ENCODE measurements at regions not wholly inside any gene's neighbourhood (a gene's known extent, or its start where the extent isn't known, plus 50 kb on each side); places are given as distances from the start of the nearest gene placed in this dataset.

DNA sequence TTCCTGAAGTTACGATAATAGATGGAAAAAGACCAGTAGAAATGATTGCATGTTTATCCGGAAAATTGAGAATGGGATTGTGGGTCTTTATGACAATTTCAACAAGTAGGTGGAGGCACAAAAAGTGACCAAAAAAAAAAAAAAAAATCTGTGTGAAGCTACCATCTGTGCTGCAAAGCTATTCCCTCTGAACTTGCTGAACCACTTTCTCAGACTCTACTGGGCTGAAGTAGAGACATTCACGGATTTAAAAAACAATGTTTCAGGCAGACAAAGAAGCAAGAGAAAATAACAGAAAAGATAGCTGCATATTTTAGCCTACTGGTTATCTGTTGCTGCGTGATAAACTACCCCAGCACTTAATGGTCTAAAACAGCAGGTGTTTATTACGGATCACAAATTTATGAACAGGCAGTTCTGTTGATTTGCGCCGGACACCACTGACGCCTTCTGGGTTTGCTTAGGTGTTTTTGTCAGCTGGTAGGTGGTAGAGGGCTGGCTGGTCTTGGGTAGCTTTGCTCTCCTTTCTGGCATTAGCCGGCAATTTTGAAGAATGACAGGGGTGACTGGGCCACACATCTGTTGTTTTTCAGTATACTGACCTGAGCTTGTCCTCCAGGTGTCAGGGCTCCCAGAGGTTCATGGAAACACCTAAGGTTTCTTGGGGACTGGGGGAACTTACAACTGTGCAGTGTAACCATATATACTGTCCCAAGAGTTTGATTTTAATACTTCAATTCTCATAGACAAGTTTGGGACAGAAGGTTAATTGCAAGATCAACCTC is 665.1 kb downstream of the CCSER2 start:
- no peaks in the 10 kb centered on the region; the same call in 1 of the 2 replicates for H3K4me1 ChIP-seq (ENCODE audit: control insufficient read depth, insufficient read depth, low read length)
- H3K4me3 ChIP-seq (ENCODE audit: low read depth, low read length): no peak overlapping the region
- ChIA-PET CTCF (interaction anchor here (0.5 to 1.1 kb wide), 3 partner anchors 16 to 66 kb away, joined by 3 read pairs; no protein-coding TSS in a partner anchor), POLR2A (no interaction called here)
- H3K36me3 ChIP-seq (ENCODE audit: control insufficient read depth in 2 of 2, insufficient read depth in 1 of 2, low read length in 2 of 2): no peaks in the 10 kb centered on the region
- TF ChIP-seq ZNF76 (tag by site-specific recombination; IDR thresholded peaks at IDR 0.05; ENCODE audit: borderline replicate concordance, low read depth) (no peak), OSR2 (tag by site-specific recombination; IDR thresholded peaks at IDR 0.05) (no peak), MYNN (tag by site-specific recombination; IDR thresholded peaks at IDR 0.05; ENCODE audit: borderline replicate concordance) (no peak), ZNF658 (tag by site-specific recombination; IDR thresholded peaks at IDR 0.05) (no peak), ZNF621 (tag by site-specific recombination; IDR thresholded peaks at IDR 0.05) (no peak), ZNF121 (tag by site-specific recombination; IDR thresholded peaks at IDR 0.05) (no peak), ZNF211 (tag by site-specific recombination; IDR thresholded peaks at IDR 0.05; ENCODE audit: low read depth) (no peak), PRDM1 (tag by site-specific recombination; IDR thresholded peaks at IDR 0.05) (no peak), ZIC2 (tag by site-specific recombination; IDR thresholded peaks at IDR 0.05) (no peak), IKZF3 (tag by site-specific recombination; IDR thresholded peaks at IDR 0.05) (no peak), ZNF792 (tag by site-specific recombination; IDR thresholded peaks at IDR 0.05) (no peak), ZNF600 (tag by site-specific recombination; IDR thresholded peaks at IDR 0.05) (no peak)
- TF ChIP-seq, protein P1, sequence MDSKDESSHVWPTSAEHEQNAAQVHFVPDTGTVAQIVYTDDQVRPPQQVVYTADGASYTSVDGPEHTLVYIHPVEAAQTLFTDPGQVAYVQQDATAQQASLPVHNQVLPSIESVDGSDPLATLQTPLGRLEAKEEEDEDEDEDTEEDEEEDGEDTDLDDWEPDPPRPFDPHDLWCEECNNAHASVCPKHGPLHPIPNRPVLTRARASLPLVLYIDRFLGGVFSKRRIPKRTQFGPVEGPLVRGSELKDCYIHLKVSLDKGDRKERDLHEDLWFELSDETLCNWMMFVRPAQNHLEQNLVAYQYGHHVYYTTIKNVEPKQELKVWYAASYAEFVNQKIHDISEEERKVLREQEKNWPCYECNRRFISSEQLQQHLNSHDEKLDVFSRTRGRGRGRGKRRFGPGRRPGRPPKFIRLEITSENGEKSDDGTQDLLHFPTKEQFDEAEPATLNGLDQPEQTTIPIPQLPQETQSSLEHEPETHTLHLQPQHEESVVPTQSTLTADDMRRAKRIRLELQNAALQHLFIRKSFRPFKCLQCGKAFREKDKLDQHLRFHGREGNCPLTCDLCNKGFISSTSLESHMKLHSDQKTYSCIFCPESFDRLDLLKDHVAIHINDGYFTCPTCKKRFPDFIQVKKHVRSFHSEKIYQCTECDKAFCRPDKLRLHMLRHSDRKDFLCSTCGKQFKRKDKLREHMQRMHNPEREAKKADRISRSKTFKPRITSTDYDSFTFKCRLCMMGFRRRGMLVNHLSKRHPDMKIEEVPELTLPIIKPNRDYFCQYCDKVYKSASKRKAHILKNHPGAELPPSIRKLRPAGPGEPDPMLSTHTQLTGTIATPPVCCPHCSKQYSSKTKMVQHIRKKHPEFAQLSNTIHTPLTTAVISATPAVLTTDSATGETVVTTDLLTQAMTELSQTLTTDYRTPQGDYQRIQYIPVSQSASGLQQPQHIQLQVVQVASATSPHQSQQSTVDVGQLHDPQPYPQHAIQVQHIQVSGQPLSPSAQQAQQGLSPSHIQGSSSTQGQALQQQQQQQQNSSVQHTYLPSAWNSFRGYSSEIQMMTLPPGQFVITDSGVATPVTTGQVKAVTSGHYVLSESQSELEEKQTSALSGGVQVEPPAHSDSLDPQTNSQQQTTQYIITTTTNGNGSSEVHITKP (tag by site-specific recombination; IDR thresholded peaks at IDR 0.05): no peak
- TF ChIP-seq, protein P2, sequence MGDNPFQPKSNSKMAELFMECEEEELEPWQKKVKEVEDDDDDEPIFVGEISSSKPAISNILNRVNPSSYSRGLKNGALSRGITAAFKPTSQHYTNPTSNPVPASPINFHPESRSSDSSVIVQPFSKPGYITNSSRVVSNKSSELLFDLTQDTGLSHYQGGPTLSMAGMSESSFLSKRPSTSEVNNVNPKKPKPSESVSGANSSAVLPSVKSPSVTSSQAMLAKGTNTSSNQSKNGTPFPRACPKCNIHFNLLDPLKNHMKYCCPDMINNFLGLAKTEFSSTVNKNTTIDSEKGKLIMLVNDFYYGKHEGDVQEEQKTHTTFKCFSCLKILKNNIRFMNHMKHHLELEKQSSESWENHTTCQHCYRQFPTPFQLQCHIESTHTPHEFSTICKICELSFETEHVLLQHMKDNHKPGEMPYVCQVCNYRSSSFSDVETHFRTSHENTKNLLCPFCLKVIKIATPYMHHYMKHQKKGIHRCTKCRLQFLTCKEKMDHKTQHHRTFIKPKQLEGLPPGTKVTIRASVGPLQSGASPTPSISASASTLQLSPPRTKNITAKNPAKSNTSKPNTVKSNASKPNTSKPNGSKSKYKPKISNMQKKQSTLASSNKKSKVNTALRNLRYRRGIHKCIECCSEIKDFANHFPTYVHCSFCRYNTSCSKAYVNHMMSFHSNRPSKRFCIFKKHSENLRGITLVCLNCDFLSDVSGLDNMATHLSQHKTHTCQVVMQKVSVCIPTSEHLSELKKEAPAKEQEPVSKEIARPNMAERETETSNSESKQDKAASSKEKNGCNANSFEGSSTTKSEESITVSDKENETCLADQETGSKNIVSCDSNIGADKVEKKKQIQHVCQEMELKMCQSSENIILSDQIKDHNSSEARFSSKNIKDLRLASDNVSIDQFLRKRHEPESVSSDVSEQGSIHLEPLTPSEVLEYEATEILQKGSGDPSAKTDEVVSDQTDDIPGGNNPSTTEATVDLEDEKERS (tag by site-specific recombination; IDR thresholded peaks at IDR 0.05): no peak
- TF ChIP-seq, protein P3, sequence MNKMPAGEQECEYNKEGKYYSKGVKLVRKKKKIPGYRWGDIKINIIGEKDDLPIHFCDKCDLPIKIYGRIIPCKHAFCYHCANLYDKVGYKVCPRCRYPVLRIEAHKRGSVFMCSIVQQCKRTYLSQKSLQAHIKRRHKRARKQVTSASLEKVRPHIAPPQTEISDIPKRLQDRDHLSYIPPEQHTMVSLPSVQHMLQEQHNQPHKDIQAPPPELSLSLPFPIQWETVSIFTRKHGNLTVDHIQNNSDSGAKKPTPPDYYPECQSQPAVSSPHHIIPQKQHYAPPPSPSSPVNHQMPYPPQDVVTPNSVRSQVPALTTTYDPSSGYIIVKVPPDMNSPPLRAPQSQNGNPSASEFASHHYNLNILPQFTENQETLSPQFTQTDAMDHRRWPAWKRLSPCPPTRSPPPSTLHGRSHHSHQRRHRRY (tag by site-specific recombination; IDR thresholded peaks at IDR 0.05): no peak
- no peak overlapping the region for H3K27ac ChIP-seq (ENCODE audit: extremely low read depth, low read depth, low read length)
- no peaks in the 10 kb centered on the region for H3K9me3 ChIP-seq (ENCODE audit: control insufficient read depth, insufficient read depth, low read depth, low read length)

DNA sequence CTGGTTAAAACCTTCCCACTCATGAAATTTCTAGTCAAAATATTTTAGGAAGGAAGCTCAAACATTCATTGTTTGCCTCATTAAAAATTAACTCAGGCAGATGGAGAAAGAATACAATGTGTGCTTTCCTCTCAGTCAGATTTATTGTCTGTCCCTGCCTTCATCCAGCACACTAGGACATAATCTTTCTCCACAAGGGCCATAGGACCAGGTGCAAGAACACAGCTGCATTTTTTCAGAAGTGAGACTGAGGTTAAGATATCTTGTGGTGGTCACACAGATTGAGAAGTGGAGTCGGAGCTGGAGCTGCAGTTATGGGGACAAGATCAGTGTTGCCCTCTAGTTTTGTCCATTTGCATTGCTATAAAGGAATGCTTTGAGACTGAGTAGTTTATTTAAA is 666.3 kb downstream of the CCSER2 start:
- POLR2A ChIA-PET: no interaction called here
- H3K4me3 ChIP-seq (ENCODE audit: low read depth, low read length): no peak overlapping the region
- CTCF ChIA-PET: interaction anchor here (0.9 kb wide), 1 partner anchor 797 kb away, joined by 3 read pairs; no protein-coding TSS in a partner anchor
- H3K4me1 ChIP-seq (ENCODE audit: control insufficient read depth, insufficient read depth, low read length): no peaks in the 10 kb centered on the region; the same call in 1 of the 2 replicates
- no peak overlapping the region for H3K27ac ChIP-seq (ENCODE audit: extremely low read depth, low read depth, low read length)
- no peaks in the 10 kb centered on the region for H3K9me3 ChIP-seq (ENCODE audit: control insufficient read depth, insufficient read depth, low read depth, low read length)
- no peaks in the 10 kb centered on the region for H3K36me3 ChIP-seq (ENCODE audit: control insufficient read depth in 2 of 2, insufficient read depth in 1 of 2, low read length in 2 of 2)
- TF ChIP-seq KLF8 (tag by site-specific recombination; IDR thresholded peaks at IDR 0.05) (no peak), SALL2 (tag by site-specific recombination; IDR thresholded peaks at IDR 0.05; ENCODE audit: borderline replicate concordance) (no peak), ZNF175 (tag by site-specific recombination; IDR thresholded peaks at IDR 0.05) (no peak), SP3 (tag by site-specific recombination; IDR thresholded peaks at IDR 0.05) (no peak), MEIS1 (CRISPR knock-in tag; IDR thresholded peaks at IDR 0.05; ENCODE audit: borderline replicate concordance) (no peak), ZXDB (tag by site-specific recombination; IDR thresholded peaks at IDR 0.05) (no peak), ZFP41 (tag by site-specific recombination; IDR thresholded peaks at IDR 0.05; ENCODE audit: borderline replicate concordance) (no peak), ZSCAN23 (tag by site-specific recombination; IDR thresholded peaks at IDR 0.05) (no peak)
- TF ChIP-seq, protein P4, sequence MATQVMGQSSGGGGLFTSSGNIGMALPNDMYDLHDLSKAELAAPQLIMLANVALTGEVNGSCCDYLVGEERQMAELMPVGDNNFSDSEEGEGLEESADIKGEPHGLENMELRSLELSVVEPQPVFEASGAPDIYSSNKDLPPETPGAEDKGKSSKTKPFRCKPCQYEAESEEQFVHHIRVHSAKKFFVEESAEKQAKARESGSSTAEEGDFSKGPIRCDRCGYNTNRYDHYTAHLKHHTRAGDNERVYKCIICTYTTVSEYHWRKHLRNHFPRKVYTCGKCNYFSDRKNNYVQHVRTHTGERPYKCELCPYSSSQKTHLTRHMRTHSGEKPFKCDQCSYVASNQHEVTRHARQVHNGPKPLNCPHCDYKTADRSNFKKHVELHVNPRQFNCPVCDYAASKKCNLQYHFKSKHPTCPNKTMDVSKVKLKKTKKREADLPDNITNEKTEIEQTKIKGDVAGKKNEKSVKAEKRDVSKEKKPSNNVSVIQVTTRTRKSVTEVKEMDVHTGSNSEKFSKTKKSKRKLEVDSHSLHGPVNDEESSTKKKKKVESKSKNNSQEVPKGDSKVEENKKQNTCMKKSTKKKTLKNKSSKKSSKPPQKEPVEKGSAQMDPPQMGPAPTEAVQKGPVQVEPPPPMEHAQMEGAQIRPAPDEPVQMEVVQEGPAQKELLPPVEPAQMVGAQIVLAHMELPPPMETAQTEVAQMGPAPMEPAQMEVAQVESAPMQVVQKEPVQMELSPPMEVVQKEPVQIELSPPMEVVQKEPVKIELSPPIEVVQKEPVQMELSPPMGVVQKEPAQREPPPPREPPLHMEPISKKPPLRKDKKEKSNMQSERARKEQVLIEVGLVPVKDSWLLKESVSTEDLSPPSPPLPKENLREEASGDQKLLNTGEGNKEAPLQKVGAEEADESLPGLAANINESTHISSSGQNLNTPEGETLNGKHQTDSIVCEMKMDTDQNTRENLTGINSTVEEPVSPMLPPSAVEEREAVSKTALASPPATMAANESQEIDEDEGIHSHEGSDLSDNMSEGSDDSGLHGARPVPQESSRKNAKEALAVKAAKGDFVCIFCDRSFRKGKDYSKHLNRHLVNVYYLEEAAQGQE (tag by site-specific recombination; IDR thresholded peaks at IDR 0.05): no peak
